SK-N-SH (cell line): ENCODE measurements at regions not wholly inside any gene's neighbourhood (a gene's known extent, or its start where the extent isn't known, plus 50 kb on each side); places are given as distances from the start of the nearest gene placed in this dataset.

Experiments
- CTCF ChIA-PET: fragments of 300-600, 350-600 bp; formaldehyde crosslinking; extraction: SDS; loops from one replicate; lab custom pipeline; 2021; lab: Yijun Ruan, JAX
- POLR2A ChIA-PET: fragments of 350-600 bp; sonication (Branson Sonifier 250); formaldehyde crosslinking; extraction: SDS; loops from one replicate; lab custom pipeline; 2020; ENCODE audit warnings: antibody characterized with exemption, inconsistent platforms; lab: Yijun Ruan, JAX
- DNase-seq: peaks from one replicate; pipeline ENCODE4 v3.0.0; 2012
- H2AFZ ChIP-seq: fragments of 200-600 bp; sonication (generic); 2 replicates; pipeline ENCODE4 v1.8.1; 2016; ENCODE audit warnings: antibody characterized with exemption, mild to moderate bottlenecking, low read depth
- H3F3A ChIP-seq: fragments of 200-600 bp; sonication (generic); replicated peaks from 2 replicates; pipeline ENCODE3; 2016; ENCODE audit warnings: antibody characterized with exemption, mild to moderate bottlenecking; ENCODE audit not compliant: insufficient read depth
- H3K27ac ChIP-seq, 2 experiments: fragments of 200-500 bp in 1 of 2; fragments of 200-600 bp in 1 of 2; sonication (Bioruptor generic) in 1 of 2; sonication (generic), shearing (Covaris generic) in 1 of 2; 2 replicates each; pipeline versions ENCODE4 v1.5.1 to v1.6.1; 2014 to 2016; ENCODE audit warnings: low read depth in 2 of 2, inconsistent platforms in 1 of 2, low read length in 1 of 2, mild to moderate bottlenecking in 1 of 2, mixed read lengths in 1 of 2
- H3K27me3 ChIP-seq: fragments of 200-600 bp; sonication (generic), shearing (Covaris generic); 2 replicates; pipeline ENCODE4 v1.6.1; 2016; ENCODE audit warnings: mixed run types; ENCODE audit not compliant: insufficient read depth
- H3K36me3 ChIP-seq, 2 experiments: fragments of 200-500 bp in 1 of 2; fragments of 200-600 bp in 1 of 2; sonication (Bioruptor generic) in 1 of 2; sonication (generic) in 1 of 2; replicated peaks in 1 of 2; 2 replicates each; pipeline versions ENCODE3 to v1.5.1; 2014 to 2016; ENCODE audit warnings: low read length in 1 of 2, mild to moderate bottlenecking in 1 of 2; ENCODE audit not compliant: insufficient read depth in 2 of 2, control insufficient read depth in 1 of 2
- H3K4me1 ChIP-seq, 2 experiments: fragments of 200-500 bp in 1 of 2; fragments of 200-600 bp in 1 of 2; sonication (Bioruptor generic) in 1 of 2; sonication (generic), shearing (Covaris generic) in 1 of 2; 2 replicates each; pipeline versions ENCODE4 v1.5.1 to v1.6.1; 2014 to 2016; ENCODE audit warnings: low read depth in 1 of 2, low read length in 1 of 2, mixed run types in 1 of 2; ENCODE audit not compliant: insufficient read depth in 2 of 2, control insufficient read depth in 1 of 2
- H3K4me2 ChIP-seq: fragments of 200-600 bp; sonication (generic), shearing (Covaris generic); 2 replicates; pipeline ENCODE4 v1.6.1; 2017; ENCODE audit warnings: mixed run types
- H3K4me3 ChIP-seq, 2 experiments: fragments of 200-500 bp in 1 of 2; fragments of 200-600 bp in 1 of 2; sonication (Bioruptor generic) in 1 of 2; sonication (generic), shearing (Covaris generic) in 1 of 2; 2 replicates each; pipeline versions ENCODE4 v1.5.1 to v1.8.1; 2014 to 2016; ENCODE audit warnings: low read depth in 2 of 2, inconsistent platforms in 1 of 2, low read length in 1 of 2, mild to moderate bottlenecking in 1 of 2, mixed read lengths in 1 of 2, moderate library complexity in 1 of 2
- H3K79me2 ChIP-seq: fragments of 200-600 bp; sonication (generic); 2 replicates; pipeline ENCODE4 v1.8.1; 2017; ENCODE audit warnings: mild to moderate bottlenecking; ENCODE audit not compliant: insufficient read depth
- H3K9ac ChIP-seq: fragments of 200-600 bp; sonication (generic); 2 replicates; pipeline ENCODE4 v1.6.1; 2017; ENCODE audit warnings: mixed run types
- H3K9me2 ChIP-seq: fragments of 200-600 bp; sonication (generic); 2 replicates; pipeline ENCODE4 v1.6.1; 2017; ENCODE audit warnings: mixed run types
- H3K9me3 ChIP-seq: fragments of 200-600 bp; sonication (generic); 2 replicates; pipeline ENCODE4 v1.6.1; 2017; ENCODE audit warnings: mixed run types, mild to moderate bottlenecking, moderate library complexity
- H4K20me1 ChIP-seq: fragments of 200-600 bp; sonication (generic); 2 replicates; pipeline ENCODE4 v1.6.1; 2017; ENCODE audit warnings: mild to moderate bottlenecking, mixed run types; ENCODE audit not compliant: insufficient read depth
- NFIC ChIP-seq: IDR thresholded peaks from 2 replicates; pipeline ENCODE4 v1.4.0; 2012; ENCODE audit warnings: borderline replicate concordance
- RAD21 ChIP-seq: IDR thresholded peaks from 2 replicates; pipeline ENCODE4 v1.6.1; 2012; ENCODE audit warnings: mild to moderate bottlenecking, low read length
- SMC3 ChIP-seq: IDR thresholded peaks from 2 replicates; pipeline ENCODE4 v1.6.1; 2012; ENCODE audit warnings: low read depth, low read length, improper control_type of control experiment
- TCF12 ChIP-seq: IDR thresholded peaks from 2 replicates; pipeline ENCODE4 v1.4.0; 2012
- WGBS: methylation state at CpG from one replicate; pipeline ENCODE4 v1.1.6; 2017; ENCODE audit warnings: low lambda C conversion rate; 5-methylcytosine and 5-hydroxymethylcytosine counted together
- TF ChIP-seq, protein P1 (sequence below): IDR thresholded peaks from 2 replicates; pipeline ENCODE4; 2012
- TF ChIP-seq, protein P2 (sequence below): fragments of 200-600 bp; sonication (generic); IDR thresholded peaks from 2 replicates; pipeline ENCODE4 v1.6.1; 2017; ENCODE audit warnings: antibody characterized with exemption, mild to moderate bottlenecking, moderate library complexity
- TF ChIP-seq, protein P3 (sequence below): IDR thresholded peaks from 2 replicates; pipeline ENCODE4 v1.4.0; 2012; ENCODE audit warnings: low read depth, borderline replicate concordance
- TF ChIP-seq, protein P4 (sequence below): fragments of 150-350 bp; IDR thresholded peaks from 2 replicates; pipeline ENCODE4 v1.6.1; 2017; ENCODE audit warnings: antibody characterized with exemption, low read length, low read depth, borderline replicate concordance

DNA sequence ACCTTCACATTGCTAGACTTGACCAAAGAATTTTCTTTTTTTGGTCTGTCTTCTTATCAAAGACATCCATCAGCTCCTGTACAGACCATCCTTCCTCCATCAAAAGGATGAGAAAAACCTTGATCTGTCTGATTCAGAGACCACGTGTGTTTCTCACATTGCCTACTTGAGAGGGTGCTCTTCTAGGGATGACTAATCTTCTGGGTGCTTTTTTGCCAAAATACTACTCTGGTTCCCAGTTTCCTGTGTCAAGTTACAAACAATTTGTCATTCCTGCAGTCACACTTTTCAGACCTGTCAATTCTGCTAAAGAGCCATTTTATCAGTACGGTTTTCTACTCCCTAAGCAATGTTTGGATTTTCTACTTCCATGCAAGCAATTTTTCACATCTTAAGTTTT, 492.2 kb downstream of the CDH11 start (continued):
- TF ChIP-seq, protein P1, sequence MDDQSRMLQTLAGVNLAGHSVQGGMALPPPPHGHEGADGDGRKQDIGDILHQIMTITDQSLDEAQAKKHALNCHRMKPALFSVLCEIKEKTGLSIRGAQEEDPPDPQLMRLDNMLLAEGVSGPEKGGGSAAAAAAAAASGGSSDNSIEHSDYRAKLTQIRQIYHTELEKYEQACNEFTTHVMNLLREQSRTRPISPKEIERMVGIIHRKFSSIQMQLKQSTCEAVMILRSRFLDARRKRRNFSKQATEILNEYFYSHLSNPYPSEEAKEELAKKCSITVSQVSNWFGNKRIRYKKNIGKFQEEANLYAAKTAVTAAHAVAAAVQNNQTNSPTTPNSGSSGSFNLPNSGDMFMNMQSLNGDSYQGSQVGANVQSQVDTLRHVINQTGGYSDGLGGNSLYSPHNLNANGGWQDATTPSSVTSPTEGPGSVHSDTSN = peak; percentile 95
- TF ChIP-seq, all 33 proteins: peak for 14

DNA sequence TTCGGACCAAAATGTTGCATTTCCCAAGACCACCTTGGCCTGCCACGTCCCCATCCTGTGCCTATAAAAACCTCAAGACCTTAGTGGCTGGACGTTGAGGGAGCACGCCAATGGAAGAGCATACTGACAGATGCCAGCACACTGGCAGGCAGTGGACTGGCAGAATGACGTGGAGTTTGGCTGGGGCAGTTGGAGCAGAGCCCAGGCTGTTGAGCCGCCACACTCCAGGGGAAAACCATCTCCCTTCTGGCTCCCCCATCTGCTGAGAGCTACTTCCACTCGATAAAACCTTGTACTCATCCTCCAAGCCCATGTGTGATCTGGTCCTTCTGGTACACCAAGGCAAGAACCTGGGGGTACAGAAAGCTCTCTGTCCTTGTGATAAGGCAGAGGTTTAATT, 494.1 kb downstream of the CDH11 start:
- H3K9me2 ChIP-seq = no peaks in the 10 kb centered on the region
- ChIA-PET CTCF (interaction anchor here (1.4 to 2.1 kb wide), 2 partner anchors 10 kb away, joined by 4 to 5 read pairs; no protein-coding TSS in a partner anchor), POLR2A (no interaction called here)
- no peak for DNase-seq
- no peak overlapping the region for H3K4me3 ChIP-seq
- H3K36me3 ChIP-seq = peaks cover 0 to 11% of the 10 kb centered on the region in 2 experiments
- H3K9me3 ChIP-seq = peaks cover 5% of the 10 kb centered on the region; the same call in 1 of the 2 replicates
- no peak overlapping the region for H2AFZ ChIP-seq
- no peaks in the 10 kb centered on the region for H3K27me3 ChIP-seq
- peaks cover 0 to 5% of the 10 kb centered on the region in 2 experiments; a peak in 1 of 4 replicates for H3K4me1 ChIP-seq
- H3K4me2 ChIP-seq = no peak overlapping the region
- WGBS = 68% methylated on average over 6 of the region's 7 CpGs
- no peaks in the 10 kb centered on the region for H4K20me1 ChIP-seq
- TF ChIP-seq, protein P2, sequence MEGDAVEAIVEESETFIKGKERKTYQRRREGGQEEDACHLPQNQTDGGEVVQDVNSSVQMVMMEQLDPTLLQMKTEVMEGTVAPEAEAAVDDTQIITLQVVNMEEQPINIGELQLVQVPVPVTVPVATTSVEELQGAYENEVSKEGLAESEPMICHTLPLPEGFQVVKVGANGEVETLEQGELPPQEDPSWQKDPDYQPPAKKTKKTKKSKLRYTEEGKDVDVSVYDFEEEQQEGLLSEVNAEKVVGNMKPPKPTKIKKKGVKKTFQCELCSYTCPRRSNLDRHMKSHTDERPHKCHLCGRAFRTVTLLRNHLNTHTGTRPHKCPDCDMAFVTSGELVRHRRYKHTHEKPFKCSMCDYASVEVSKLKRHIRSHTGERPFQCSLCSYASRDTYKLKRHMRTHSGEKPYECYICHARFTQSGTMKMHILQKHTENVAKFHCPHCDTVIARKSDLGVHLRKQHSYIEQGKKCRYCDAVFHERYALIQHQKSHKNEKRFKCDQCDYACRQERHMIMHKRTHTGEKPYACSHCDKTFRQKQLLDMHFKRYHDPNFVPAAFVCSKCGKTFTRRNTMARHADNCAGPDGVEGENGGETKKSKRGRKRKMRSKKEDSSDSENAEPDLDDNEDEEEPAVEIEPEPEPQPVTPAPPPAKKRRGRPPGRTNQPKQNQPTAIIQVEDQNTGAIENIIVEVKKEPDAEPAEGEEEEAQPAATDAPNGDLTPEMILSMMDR = no peak
- TF ChIP-seq TCF12 (peak; percentile 47; the same call in 1 of the 2 replicates), NFIC (peak; percentile 60)
- TF ChIP-seq, protein P1 = peak; percentile 41; the same call in 1 of the 2 replicates
- TF ChIP-seq, all 33 proteins: peak for 3
- no peaks in the 10 kb centered on the region for H3K79me2 ChIP-seq
- no peak overlapping the region for H3K27ac ChIP-seq
- no peak overlapping the region for H3K9ac ChIP-seq
- peaks cover 7% of the 10 kb centered on the region for H3F3A ChIP-seq

DNA sequence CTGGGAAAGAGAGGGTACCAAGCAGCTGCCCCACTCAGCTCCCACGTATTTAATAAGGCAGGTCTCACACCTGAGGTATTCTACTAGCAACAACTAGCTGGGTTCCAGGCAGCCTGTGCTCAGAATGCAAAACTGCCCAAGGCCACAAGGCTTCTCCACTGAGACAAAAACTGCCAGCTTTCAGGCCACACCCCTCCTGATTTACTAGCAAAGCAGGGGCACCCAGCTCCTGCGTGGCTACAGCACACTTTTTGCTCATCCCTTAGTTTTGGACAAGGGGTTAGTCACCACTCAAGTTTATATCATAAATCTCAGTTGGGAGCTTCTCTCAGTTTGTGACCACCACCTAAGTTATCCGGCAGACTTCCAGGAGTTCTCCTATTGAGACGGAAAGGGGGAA, 494.6 kb downstream of the CDH11 start:
- Histone ChIP-seq H3K9me3 (peaks cover 5% of the 10 kb centered on the region; the same call in 1 of the 2 replicates), H3K9ac (no peak overlapping the region), H3K9me2 (no peaks in the 10 kb centered on the region)
- WGBS = 88% methylated on average over 4 of the region's 4 CpGs
- POLR2A ChIA-PET = no interaction called here
- TF ChIP-seq, protein P3, sequence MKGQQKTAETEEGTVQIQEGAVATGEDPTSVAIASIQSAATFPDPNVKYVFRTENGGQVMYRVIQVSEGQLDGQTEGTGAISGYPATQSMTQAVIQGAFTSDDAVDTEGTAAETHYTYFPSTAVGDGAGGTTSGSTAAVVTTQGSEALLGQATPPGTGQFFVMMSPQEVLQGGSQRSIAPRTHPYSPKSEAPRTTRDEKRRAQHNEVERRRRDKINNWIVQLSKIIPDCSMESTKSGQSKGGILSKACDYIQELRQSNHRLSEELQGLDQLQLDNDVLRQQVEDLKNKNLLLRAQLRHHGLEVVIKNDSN = no peak
- TF ChIP-seq RAD21 (0 out of 2 replicates have a peak, but pooled peaks have one; percentile 8), SMC3 (0 out of 2 replicates have a peak, but pooled peaks have one; percentile 4)
- TF ChIP-seq, protein P4, sequence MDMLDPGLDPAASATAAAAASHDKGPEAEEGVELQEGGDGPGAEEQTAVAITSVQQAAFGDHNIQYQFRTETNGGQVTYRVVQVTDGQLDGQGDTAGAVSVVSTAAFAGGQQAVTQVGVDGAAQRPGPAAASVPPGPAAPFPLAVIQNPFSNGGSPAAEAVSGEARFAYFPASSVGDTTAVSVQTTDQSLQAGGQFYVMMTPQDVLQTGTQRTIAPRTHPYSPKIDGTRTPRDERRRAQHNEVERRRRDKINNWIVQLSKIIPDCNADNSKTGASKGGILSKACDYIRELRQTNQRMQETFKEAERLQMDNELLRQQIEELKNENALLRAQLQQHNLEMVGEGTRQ = no peak
- TF ChIP-seq, all 33 proteins: peak for 2
- H2AFZ ChIP-seq = no peak overlapping the region
- CTCF ChIA-PET = interaction anchor here (1.4 to 2.1 kb wide), 2 partner anchors 9 to 11 kb away, joined by 4 to 5 read pairs; no protein-coding TSS in a partner anchor
- no peak for DNase-seq
- no peaks in the 10 kb centered on the region for H3K79me2 ChIP-seq
- peaks cover 0 to 11% of the 10 kb centered on the region in 2 experiments for H3K36me3 ChIP-seq
- H3K4me1 ChIP-seq = peaks cover 0 to 9% of the 10 kb centered on the region in 2 experiments; a peak in 1 of 4 replicates
- H3K4me2 ChIP-seq = no peak overlapping the region
- peaks cover 4% of the 10 kb centered on the region for H3F3A ChIP-seq
- no peaks in the 10 kb centered on the region for H3K27me3 ChIP-seq
- no peak overlapping the region for H3K27ac ChIP-seq
- H3K4me3 ChIP-seq = no peak overlapping the region
- no peaks in the 10 kb centered on the region for H4K20me1 ChIP-seq
